Umbilical cord (tissue), 1 donor: ENCODE measurements at regions not wholly inside any gene's neighbourhood (a gene's known extent, or its start where the extent isn't known, plus 50 kb on each side); places are given as distances from the start of the nearest gene placed in this dataset.
"Not testable (repeated sequence)": the region's sequence is repeated elsewhere in the genome, so short reads cannot be mapped to it uniquely, and the experiment has no call there.

ENCODE experiments used
- DNase-seq: peaks from one replicate; pipeline ENCODE4 v3.0.0-alpha.2; 2015; ENCODE audit warnings: low spot score

DNA sequence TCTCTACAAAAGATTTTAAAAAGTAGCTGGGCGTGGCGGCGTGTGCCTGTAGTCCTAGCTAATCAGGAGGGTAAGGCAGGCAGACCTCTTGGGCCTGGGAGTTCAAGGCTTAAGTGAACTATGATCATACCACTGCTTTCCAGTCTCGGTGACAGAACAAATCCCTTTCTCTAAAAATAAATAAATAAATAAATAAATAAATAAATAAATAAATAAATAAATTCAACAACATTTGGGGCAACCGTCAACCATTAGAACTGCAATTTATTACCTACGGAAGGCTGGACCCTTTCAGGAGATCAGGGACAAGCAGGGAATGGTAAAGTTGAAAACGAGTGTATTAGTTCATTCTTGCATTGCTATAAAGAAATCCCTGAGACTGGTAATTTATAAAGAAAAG is 136.2 kb upstream of the USP9X start:
- DNase-seq, result no peak

- DNase-seq, result no peak
Measured at GRCh38 chrX:40950546-40950945, 134.7 kb upstream of the USP9X start.

DNA sequence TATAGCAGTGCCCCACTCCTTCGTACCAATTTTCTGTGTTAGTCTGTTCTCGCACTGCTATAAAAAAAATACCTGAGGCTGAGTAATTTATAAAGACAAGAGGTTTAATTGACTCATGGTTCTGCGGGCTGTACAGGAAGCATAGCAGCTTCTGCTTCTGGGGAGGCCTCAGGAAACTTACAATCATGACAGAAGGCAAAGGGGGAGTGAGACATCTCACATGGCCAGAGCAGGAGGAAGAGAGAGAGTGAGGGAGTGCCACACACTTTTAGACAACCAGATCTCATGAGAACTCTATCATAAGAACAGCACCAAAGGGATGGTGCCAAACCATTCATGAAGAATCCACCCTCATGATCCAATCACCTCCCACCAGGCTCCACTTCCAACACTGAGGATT is 133.8 kb upstream of the USP9X start:
- DNase-seq, result not testable (repeated sequence)

DNA sequence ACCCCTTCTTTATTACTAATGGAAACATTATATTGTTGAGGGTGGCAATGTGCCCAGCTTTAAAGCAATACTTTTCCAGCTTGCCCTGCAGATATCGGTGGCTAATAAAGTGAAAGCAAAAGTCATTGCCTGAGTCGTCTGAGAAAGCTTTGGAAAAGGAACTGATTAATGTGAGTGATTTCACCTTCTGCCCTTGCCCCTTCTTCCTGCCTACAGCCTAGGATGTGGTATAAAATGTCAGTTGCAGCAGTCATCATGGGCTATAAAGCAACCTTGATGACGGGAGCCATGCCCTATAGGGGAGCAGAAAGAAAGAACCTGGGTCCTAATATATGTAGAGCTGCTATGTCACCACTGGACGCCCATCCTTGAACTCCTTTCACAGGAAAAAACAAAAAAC is 132.4 kb upstream of the USP9X start:
- DNase-seq, result no peak

GRCh38 chrX:40953369-40953768 is 131.9 kb upstream of the USP9X start:
- no peak for DNase-seq

DNA sequence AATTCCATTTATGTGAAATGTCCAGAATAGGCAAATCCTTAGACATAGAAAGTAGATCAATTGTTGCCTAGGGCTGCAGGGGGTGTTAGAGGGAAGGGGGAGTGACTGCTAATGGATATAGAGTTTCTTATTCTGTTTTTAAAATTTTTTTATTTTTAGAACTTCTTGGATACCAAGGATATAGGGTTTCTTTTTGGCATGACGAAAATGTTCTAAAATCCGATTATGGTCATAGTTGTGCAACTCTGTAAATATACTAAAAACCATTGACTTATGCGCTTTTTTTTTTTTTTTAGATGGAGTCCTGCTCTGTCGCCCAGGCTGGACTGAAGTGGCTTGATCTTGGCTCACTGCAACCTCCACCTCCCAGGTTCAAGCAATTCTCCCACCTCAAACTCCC is 125.2 kb upstream of the USP9X start:
- DNase-seq, result no peak

- DNase-seq, result no peak
Measured at GRCh38 chrX:40962793-40963407, 122.3 kb upstream of the USP9X start.

DNA sequence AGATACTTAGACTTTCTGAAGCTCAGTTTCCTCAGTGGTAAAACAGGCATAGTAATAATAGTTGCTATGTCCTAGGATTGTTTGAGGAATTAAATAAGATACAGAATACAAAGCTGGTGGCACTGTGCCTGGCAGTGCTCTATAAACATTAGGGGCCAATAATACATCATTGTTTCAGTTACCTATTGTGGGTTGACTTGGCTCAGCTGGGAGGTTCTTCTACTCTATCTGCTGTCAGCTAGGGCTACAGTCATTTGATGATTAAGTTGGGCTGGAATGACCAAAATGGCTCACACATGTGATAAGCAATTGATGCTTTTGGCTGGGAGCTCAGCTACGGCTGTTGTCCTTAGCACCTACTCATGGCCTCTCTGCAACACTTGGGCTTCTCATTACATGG is 121.2 kb upstream of the USP9X start:
- no peak for DNase-seq

DNA sequence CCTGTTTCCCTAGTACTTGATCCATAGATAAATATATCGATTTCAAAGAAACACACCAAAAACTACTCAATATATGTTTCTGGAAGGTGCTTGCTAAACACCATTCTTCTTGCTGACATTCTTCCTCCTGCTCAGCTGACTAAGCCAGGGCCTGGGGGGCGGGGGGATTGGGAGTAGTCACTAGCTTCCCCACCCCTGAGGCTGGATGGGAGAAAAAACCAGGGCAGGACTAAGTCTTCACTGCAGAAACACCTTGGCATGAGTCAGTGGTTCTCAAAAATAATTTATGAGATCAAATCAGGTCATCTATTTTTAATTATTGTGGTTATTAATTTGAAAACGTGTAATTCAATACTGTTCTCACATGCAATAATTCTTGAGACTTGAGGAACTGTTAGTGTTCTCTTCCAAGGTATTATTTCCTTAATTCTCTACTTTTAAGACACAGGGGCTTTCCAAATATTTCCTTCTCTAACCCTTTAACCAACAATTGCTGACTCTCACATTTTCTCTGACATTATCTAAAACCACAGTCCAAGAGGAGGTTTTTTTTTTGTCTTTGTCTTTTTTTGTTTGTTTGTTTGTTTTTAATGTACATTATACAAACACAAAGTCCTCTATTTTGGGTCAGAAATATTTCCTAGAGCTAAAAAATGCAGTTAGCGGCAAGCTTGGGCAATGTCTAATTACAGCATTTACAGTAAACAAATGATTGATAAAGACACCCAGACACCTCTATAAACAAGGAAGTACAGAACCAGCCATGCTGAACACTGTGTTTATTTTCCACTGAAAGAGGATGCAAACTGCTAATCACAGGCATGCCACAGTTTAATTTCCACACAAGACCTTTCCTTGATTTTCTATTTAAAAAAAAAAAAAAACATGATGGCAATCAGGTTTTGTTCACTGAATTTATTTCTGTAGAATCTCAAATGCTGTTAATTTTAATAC is 120.3 kb upstream of the USP9X start:
- DNase-seq, result no peak

DNA sequence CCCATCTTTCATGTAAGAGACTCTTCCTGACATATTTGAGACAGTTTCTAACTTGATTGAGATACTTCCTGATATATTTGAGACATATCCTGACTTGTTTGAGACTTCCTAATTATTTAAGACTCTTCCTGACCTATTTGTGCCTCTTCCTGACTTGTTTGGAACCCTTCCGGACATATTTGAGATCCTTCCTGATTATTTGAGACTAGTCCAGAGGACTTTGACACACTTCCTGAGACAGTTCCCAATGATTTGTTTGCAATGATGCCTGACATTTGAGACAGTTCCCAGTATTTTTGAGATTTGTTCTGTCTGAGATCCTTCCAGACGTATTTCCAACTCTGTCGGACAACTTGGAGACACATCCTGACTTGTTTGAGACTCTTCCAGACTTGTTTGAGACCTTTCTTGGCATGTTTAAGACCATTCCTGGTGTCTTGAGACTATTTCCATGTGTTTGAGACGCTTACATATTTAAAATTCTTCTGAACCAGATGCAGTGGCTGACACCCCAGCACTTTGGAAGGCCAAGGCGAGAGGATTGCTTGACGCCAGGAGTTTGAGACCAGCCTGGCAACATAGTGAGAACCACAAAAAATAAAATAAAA is 118.9 kb upstream of the USP9X start:
- no peak for DNase-seq

GRCh38 chrX:40968180-40968579 is 117.1 kb upstream of the USP9X start:
- no peak for DNase-seq

DNA sequence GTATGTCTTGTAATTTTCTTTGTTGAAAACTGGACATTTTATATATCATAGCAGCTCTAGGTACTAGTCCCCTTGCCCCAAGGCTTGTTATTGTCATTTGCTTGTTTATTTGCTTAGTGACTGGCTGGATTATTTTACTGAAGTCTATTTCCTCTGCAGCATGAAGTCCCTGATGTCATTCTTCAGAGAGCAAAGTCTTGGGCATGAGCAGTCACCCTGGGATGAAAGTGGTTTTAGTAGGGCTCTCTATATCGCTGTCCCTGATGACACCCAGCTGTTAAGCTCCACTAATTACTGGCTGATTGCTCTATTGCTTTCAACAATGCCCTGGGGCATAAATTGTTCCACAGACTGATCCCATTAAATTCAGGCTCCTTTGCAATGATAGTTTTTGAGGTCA is 113.5 kb upstream of the USP9X start:
- DNase-seq, result no peak

- no peak for DNase-seq
Measured at GRCh38 chrX:40973619-40974018, 111.6 kb upstream of the USP9X start.

- DNase-seq, result no peak
Measured at GRCh38 chrX:40975951-40976350, 109.3 kb upstream of the USP9X start.

GRCh38 chrX:40976981-40977380 is 108.3 kb upstream of the USP9X start:
- DNase-seq, result no peak

- no peak for DNase-seq
Measured at GRCh38 chrX:40984962-40985361, 100.3 kb upstream of the USP9X start.

GRCh38 chrX:40987413-40987812 is 97.8 kb upstream of the USP9X start:
- no peak for DNase-seq

GRCh38 chrX:40988100-40988499 is 97.1 kb upstream of the USP9X start:
- no peak for DNase-seq

DNA sequence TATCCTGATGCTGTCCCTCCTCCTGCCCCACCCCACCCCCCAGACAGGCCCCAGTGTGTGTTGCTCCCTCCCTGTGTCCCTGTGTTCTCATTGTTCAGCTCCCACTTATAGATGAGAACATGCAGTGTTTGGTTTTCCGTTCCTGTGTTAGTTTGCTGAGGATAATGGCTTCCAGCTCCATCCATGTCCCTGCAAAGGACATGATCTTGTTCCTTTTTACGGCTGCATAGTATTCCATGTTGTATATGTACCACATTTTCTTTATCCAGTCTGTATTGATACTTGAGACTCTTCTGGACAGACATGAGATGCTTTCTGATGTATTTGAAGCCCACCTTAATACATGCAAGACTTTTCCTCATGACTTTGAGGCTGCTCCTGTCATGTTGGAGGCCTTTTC is 91.8 kb upstream of the USP9X start:
- DNase-seq, result not testable (repeated sequence)

- DNase-seq, result peak; percentile 79
Measured at GRCh38 chrX:40996886-40997530, 88.2 kb upstream of the USP9X start.

DNA sequence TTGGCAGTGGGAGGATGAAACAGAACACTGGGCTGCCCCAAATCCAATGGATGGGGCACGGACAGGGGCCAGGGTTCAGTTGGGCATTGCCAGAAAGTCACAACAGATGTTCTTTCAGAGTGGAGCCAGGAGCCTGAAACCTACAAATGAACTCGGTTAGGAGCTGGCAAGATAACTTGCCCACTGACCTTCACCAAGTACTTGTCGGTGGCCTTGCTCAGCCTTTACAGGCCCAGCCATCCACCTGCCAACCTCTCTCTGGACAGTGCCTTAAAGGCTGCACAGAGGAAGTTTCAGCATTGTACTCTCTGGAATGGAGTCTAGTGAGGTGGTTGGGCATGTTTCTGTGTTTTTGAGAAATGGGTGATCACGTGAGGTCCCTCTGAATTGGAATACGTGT is 87.1 kb upstream of the USP9X start:
- DNase-seq, result no peak

- no peak for DNase-seq
Measured at GRCh38 chrX:41001327-41001726, 83.9 kb upstream of the USP9X start.
